Femur (tissue), 1 donor: ENCODE measurements at regions not wholly inside any gene's neighbourhood (a gene's known extent, or its start where the extent isn't known, plus 50 kb on each side); places are given as distances from the start of the nearest gene placed in this dataset.

Source experiments
- DNase-seq: peaks from one replicate; pipeline ENCODE4 v3.0.0-alpha.2; 2017

DNA sequence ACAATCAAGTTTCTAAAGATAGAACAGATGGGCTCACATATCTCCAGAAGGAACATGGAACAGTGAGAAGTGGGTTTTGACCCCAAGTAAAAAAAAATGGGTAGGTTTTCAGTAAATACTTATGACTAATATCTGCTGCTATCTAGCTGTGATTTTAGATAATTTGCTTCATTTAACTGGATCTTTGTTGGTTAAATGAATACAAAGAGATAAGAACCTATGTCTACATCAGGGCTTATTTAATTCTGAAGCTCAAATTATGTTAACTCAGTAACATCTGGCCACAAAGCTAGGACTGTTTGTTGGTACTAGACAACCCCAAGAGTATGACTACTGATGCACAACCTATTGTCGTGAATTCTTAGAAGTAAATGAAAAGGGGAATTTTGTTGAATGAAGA lies 144.4 kb upstream of the SESN3 start:
- DNase-seq = no peak

DNA sequence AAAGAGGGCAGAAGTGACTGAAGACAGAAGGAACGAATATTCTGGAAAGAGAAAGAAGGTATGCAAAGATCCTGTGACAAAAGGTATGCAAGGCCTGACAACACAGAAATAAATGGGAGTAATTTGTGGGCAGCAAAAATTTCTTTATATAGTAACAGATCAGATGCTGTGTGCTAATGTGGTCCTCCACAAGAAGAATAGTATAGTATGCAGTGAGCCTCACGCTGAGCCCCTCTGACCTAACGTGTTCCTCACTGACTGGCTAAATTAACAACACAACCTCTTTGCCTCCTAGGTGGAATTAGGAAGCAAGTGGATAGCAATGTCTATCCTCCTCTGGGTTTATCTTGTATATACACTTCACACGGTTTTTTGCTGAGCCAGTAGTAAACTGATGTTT lies 143.1 kb upstream of the SESN3 start:
- no peak for DNase-seq

GRCh38 chr11:95373241-95373640 lies 142.2 kb upstream of the SESN3 start:
- DNase-seq = no peak

DNA sequence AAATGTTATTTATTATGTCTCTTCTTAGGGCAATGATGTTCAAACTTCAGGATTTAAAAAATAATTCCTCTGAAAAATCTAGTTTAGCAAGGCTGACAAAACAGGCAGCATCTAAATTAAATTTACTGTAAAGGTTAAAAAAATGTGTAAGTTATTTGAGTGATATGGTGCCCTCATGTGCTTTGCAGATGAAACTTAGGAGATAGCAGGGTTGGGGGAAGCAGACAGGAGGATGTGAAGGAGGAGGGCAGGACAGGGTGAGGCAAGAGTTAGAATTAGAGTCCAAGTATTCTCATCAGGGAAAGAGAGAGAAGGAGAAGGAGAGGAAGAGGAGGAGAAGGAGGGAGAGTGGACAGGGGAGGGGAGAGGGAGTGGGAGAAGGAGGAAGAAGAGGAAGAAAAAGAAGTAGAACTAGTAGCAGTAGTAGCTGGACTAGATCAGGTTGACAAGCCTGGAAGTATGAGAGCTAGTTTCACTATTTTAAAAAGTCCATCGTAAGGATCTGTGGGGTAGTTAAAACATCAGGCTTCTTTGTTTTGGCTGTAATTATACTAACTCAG lies 141.2 kb upstream of the SESN3 start:
- DNase-seq = no peak

- DNase-seq = no peak
These were observed 140.2 kb upstream of the SESN3 start for GRCh38 chr11:95371153-95371552.

- no peak for DNase-seq
These were observed 136.7 kb upstream of the SESN3 start for GRCh38 chr11:95367726-95368125.

DNA sequence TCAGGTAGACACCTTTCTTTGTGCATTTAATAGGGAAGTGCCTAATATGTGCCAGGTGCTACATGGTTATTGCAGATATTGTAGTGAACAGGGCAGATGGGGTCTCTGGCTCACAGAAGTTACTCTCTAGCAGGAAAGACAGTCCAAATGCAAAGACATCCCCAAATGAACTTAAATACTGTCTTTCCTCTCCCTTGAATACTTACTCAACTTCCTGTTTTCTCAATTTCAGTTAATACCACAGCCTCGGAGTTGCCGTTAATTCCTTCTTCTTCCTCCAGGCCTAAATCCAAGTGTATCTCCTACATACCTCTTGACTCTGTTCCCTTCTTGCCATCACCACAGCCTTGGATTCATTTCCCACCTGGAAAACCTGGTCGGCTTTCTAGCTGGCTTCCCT lies 134.3 kb upstream of the SESN3 start:
- DNase-seq = no peak

GRCh38 chr11:95364324-95365295 lies 133.6 kb upstream of the SESN3 start:
- DNase-seq = no peak

GRCh38 chr11:95363708-95364107 lies 132.7 kb upstream of the SESN3 start:
- DNase-seq = no peak

- DNase-seq = no peak
These were observed 132.2 kb upstream of the SESN3 start for GRCh38 chr11:95363164-95363563.

DNA sequence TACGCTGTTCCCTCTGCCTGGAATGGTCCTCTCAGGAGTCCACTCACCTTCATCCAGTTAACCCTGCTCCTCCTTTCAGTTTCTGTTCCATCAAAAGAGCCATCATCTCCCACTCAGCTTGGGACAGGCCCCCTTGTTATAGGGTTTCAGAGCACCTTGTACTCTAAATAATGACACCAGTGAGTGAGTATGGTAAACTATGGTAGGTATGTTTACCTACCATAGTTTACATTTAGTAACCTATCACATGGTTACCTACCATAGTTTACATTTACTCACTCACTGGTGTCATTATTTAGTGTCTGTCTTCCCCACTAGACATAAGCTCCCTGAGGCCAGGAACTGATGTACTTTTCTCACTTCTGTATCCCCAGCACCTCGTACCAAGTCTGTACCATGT lies 130.2 kb upstream of the SESN3 start:
- no peak for DNase-seq

GRCh38 chr11:95360377-95361075 lies 129.5 kb upstream of the SESN3 start:
- DNase-seq = no peak

DNA sequence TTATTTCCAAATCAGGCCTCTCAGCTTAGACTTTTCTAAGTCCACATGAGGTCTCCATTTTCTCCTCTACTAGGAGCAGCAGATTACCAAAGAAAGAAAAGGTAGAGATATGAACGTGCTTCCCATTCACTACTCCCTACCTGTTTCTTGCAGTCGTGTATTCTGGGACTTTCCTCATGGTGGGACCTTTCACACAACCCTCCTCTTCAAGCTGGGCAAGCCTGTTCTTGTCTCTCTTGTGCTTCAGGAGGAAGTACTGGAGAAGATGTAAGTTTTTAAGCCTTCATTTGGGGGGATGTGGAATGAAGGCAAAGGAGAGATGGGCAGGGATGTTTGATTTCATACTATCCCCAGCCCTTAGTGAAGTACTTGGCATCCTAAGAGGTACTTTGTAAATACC lies 128.8 kb upstream of the SESN3 start:
- no peak for DNase-seq

- DNase-seq = no peak
These were observed 128.3 kb upstream of the SESN3 start for GRCh38 chr11:95359341-95359663.

DNA sequence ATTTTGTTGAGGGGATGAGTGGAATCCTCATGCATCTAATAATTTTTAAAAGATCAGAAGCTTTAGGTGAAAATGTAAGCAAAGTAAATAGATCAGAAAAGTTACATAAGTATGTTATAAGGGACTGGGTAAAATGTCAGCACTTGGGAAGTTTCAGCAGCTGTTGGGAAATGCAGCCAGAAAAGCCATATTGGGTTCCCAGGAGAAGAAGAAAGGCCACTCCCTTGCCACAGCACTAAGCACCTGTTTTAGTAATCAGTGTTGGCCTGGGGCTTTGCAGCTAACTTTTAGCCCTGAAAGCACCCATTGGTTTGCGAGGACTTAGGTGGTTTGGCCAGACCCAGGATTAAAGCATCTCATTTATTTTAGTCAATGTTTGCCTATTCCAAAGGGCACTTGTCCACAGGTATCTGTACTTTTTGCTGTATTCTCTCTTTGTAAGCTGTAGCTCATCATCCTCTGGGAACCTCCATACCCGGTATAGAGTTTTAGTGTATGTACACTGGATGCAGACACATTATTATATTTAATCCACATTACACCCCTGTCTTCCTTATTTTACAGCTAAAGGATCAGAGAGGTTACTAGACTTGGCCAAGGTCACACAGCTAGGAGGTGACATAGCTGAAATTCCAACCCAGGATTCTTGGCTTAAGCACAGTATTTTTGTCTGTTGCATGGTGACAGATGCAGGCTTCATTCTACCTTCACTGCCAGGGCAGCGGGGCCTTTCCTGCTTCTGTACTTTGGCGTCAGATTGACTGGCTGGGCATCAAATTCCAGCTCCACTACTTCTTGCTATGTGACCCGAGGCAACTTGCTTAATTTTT lies 127.7 kb upstream of the SESN3 start:
- peak; percentile 71 for DNase-seq

DNA sequence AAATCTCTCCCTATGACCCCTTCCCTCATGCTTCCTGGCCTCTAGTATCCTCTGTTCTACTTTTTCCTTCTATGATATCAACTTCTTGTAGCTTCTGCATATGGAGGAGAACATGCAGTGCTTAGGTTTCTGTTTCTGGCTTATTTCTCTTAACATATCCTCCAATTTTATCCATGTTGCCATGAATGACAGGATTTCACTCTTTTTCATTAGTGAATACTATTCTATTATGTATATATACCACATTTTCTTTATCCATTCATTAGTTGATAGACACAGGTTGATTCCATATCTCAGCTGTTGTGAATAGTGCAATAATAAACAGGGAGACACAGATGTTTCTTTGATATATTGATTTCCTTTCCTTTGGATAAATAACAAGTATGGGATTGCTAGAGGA lies 123.3 kb upstream of the SESN3 start:
- no peak for DNase-seq

DNA sequence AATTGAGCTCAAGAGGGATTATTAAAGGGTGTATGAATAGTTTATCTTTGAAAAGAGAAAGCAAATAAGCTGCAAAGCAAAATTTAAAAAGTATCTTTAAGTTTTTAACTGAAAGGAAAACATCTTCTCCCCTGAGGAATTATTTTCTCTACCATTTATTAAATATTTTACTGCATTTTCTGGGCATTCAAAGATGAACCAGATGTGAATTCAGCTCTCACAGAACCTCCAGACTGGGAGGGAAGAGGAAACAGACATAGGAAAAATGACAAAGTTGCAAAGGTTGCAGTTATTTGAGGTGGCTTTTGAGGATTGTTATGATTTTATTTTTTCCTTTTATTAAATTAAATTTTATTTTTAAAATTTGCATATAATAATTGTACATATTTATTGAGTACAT lies 122.7 kb upstream of the SESN3 start:
- DNase-seq = no peak

DNA sequence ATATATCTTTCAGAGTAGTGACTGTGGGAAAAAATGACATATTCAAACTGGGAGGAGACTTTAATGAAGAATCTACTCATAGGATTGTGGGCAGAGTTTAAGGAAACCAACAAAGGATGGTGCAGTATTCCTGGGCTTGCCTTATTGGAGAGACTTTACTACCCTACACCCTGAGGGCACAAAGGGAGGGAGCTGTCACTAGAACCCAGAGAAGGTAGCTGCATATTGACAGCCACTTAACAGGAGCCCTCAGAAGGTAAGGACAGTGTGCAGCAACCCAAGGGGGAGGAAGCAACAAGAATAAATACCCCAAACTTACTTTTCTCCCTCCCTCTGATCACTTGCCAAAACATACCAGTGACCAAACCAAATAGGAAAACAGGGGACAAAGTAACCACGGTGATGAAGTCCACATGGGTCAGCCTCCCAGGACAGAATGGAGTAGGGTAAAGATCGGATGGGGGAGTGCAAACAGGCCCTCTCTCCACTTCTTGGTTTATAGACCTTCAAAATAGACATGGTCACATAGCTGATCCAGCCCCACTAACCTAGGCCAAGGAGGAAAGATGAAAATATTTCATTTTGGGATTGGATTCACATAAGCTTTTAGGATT lies 121.8 kb upstream of the SESN3 start:
- DNase-seq = no peak

DNA sequence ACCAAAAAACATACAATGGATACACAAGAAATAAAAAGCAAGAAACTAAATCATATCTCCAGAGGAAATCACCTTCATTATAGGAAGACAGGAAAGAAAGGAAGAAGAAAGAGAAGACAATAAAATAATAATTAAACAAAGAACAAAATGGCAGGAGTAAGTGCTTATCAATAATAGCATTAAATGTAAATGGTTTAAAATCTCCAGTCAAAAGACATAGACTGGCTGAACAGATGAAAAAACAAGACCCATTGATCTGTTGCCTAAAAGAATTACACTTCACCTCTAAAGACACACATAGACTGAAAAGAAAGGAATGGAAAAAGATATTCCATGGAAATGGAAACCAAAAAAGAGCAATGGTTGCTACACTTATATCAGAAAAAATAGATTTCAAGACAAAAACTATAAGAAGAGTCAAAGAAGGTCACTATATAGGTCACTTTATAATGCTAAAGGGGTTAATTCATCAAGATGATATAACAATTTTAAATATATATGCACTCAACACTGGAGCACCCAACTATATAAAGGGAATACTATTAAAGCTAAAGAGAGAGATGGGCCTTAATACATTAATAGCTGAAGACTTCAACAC lies 118.4 kb upstream of the SESN3 start:
- no peak for DNase-seq

GRCh38 chr11:95346265-95346664 lies 115.3 kb upstream of the SESN3 start:
- DNase-seq = no peak

DNA sequence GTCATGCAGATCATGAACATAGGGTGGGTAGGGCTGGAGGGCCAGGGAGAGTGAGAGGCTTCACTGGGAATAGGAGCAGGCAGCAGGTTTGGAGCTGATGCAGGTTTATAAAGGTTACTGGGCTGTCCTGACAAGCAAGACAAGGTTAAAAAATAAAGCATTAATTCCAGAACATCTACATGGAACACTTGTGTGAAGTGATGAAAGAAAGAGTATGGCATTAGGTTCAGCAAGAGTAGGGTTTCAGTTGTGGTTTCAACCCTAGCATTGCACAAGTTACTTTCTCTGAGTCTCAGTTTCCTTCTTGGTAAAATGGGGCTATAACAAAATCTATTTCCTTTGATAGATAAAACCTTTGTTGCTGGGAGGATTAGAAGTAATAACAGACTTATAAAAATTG lies 114.6 kb upstream of the SESN3 start:
- no peak for DNase-seq

GRCh38 chr11:95344932-95345642 lies 114.1 kb upstream of the SESN3 start:
- DNase-seq = no peak
